Forelimb muscle (tissue), 1 donor: ENCODE measurements at regions not wholly inside any gene's neighbourhood (a gene's known extent, or its start where the extent isn't known, plus 50 kb on each side); places are given as distances from the start of the nearest gene placed in this dataset.
A peak's percentile ranks its signal among the peaks of the same experiment; 100 is the strongest.

ENCODE experiments used
- DNase-seq: peaks from one replicate; pipeline ENCODE4 v3.0.0-alpha.2; 2013; ENCODE audit warnings: low read depth

DNA sequence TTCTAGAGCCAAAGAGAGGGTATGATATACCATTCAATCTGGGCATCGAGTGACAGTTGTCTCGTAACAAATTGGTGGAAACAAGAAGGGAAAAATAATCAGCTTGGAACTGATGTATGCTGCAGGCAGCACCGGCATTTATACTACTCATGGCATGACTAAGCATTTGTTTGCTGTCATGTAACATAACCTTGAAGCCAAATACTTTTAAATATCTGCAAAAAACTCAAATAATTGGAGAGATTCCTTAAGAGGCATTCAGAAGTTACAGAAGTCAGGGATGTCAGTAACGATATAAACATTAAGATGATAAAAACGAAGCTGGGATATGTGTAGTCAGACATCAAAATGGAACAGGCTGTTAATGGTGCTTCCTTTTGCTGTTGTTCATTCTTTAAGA is 157.3 kb upstream of the MMADHC start:
- DNase-seq, result no peak

DNA sequence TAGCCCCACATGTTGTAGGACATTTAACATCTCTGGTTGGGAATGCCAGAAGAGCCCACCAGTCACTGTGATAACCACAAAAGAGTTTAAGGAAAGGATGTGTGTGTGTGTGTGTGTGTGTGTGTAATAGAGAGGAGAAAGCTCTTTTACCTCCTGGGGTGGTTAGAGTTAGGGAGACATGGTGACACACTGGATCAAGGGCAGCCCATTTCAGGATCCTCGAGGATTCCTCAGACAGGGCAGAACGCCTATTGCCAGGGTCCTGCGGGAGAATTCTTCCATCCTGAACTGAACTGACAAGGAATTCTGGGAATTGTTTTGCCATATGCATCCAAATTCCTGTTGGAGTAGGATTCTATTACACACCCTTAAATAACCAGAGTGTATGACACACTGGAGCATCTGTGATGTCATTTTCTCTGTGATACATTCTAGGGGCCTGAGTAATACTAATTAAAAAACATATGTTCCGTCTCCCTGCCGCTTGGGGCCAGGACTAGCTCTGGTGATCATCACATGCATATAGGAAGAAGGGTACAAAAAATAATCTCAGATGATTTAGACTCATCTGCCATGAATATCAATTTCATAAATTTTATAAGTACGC is 156.4 kb upstream of the MMADHC start:
- no peak for DNase-seq

DNA sequence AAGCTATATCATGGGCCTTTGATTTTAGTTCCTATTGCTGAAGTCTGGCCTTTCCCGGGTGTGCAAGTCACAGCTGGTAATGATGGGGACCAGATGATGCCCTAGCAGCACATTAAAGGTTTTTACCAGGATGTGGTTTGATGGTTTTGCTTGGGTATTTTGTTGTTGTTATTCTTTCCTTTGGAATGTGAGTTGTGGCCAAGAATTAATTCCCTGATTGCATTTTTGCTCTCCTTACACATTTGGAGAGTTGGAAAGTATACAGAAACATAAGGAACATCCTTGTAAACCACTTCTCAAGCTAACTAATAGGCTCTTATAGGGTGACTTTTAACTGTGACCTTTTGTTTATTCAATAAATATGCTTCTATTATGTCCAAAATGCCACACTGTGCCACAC is 154.1 kb upstream of the MMADHC start:
- no peak for DNase-seq

DNA sequence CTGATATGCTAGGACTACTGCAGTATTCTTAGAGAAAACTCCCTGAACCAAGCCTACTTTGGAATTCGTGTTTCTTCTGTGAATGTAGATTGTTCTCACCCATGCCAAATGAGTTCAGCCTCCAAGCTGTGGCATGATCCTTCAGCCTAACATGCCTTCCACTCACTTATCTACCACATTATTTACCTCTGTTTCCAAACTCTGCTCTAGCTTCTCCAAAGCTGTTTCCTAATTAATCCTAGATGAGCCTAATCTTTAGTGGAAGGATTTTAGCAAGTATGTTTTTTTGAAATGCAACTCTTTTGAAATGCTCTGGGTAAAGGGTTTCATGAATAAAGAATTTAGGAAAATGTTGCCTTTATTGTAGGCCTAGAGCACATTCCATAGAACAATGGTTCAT is 152.9 kb upstream of the MMADHC start:
- DNase-seq, result no peak

DNA sequence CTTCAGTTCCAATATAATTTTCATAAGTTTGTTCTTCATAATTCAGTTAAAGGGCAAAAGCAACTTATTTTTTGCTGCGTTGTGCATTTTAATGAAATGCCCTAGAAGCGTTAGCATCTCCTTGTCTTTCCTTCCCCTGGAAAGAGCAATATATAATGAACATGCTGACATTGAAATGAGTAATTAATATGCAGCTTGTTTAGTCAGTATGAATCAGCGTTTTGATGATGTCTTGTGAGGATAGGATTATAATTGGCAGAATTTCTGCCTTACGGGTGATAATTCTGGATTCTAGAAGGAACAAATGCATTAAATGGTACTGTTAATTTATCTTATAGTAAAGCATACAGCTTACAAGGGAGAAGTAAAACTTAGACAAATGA is 152.3 kb upstream of the MMADHC start:
- DNase-seq, result no peak

DNA sequence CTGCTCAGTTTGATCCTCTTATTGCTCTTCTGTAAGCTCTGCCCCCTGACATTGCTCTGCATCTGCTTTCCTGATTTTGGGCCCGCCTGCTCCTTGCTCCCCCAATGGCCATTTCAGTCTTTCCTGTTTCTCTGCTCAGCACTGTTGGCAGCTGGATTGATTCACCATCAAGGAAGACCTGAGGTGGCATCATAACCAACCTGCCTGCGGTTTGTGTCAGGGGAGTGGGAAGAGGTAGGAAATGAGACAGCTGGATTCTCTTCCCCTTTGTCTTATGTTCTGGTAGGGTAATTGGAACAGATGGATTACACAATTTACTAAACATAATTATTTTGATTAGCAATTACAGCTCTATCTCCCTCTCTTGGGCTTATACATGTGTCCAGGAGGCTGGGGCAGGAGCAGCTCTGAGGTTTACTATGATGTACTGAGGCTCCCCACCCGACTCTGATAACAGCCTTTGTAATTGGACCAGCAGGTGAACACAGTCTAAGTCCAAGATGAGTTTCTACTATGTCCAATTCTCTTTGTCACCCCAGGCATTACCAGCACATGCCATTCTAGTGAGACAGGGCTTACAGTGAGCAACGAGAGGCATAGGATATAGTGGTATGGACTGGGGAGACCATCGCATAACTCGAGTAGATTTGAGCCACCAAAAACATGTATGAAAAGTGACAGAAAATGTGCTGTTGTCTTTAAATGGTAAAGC is 151.8 kb upstream of the MMADHC start:
- DNase-seq, result no peak

DNA sequence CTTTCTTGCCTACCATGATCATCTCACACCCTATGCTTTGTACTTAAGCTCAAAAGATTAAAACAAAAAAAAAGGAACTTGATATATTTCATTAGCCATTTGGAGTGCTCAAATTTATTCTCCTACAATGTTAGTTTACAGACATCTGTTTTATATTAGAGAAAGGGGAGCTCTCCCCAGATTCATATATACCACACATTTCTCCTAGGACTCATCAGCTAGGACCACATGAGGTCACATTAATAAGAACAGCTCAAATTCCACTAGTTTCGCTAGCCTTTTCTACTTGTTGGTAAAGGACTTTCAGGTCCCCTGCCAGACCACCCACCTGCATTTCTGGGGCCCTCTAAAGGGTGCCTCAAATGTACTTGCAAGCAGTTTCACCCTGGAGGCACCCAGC is 151.2 kb upstream of the MMADHC start:
- no peak for DNase-seq

DNA sequence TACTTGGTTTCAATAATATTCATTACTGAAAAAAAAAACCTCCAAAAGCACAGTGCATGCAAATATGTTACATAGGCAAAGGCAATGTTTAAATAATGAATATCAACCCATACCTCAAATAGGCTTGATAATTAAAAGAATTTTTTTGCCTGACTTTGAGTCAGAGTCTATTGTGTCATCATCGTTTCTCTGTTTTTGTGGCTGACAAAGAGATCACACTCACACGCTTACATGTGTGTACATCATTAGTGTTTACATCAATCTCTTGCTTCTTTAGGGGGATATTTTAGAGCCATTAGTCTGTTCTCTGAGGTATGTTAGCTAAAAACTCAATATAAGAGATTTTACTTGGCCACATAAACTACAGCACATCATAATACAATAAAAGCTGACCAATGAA is 150.3 kb upstream of the MMADHC start:
- no peak for DNase-seq

DNA sequence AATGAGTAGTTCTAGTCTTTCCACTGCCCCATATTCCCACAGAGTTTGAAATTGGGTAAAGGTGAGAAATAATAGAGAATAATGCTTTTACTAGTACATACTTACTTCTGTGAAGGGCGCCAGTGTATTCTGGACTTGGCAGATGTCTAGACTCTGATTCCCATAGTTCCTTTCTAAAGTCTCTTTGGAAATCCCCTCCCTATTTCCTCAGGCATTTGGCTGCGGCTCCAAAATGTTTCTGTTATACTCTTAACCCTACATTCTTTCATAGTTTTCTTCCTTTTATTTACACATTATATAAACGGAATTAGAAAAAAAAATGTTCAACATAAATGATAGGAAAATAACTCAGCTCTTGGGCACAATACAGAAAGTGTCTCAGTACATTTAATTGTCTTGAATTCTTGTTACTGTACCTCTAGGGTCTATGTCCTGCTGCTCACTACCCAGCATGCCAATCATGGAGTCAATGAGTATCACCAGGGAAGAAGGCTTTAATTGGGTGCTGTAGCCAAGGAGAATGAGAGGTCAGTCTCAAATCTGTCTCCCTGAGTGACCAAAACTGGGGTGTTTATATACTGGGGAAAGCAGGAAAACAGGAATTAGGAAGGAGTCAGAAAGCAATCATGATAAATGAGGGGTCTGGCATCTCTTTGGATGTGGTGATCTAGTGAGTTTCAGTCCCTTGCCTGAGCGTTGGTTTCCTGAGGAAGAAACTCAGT is 147.8 kb upstream of the MMADHC start:
- DNase-seq, result no peak

DNA sequence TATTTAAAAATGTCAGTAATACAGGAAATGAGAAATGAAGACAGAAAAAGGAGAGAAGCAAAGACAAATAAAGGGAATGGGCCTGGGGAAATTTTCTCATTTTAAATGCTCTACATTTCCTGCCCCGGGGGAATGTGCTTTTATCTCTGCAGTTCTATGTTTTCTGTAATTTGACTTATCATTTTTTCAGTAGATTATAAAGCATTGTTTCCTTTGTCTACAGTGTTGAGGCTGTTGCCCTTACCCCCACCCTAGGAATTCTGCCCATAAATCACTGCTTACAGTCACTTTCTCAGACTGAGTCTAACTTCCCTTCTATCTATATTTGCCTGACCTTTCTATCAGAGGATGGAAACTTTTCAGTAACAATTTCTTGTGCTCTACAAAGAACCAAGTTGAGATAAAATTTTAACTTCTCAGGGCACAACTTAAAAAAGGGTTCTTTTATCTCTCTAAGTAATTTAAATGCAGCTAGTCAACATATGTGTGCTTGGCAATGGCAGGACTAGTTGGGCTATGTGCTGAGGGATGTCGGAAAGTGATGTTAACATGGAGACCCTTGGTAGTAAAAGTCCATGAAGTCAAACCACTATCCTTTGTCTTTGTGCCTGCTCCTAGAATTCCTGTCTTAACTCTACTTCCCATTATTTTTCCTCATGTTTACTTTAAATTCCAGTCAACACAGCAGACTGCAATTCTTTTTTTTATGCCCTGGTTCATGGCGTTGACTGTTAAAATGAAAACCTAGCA is 146.5 kb upstream of the MMADHC start:
- no peak for DNase-seq

DNA sequence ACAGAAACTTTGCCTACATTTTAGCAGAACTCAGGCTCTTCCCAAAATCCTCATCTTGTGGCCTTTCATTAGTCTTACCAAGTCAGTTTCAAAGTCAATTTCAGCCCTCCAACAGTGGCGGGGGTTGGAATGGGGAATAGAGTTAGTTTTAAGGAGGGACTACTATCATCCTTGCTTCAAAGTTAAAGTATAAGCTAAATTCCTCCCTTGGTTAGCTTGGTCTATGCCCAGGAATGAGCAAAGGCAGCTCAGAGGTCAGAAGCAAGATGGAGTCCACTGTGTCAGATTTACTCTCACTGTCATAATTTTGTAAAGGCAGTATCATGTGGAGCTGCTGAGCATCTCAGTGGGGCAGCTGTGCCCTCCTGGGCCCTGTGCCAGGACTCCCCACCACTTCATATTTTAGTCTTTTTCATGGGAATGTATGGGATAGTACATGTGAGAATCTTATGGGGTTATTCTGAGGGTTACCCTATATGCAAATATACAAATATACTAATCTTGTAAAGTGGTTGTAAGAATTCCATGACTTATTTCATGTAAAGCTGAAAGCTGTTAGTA is 145.2 kb upstream of the MMADHC start:
- DNase-seq, result no peak

DNA sequence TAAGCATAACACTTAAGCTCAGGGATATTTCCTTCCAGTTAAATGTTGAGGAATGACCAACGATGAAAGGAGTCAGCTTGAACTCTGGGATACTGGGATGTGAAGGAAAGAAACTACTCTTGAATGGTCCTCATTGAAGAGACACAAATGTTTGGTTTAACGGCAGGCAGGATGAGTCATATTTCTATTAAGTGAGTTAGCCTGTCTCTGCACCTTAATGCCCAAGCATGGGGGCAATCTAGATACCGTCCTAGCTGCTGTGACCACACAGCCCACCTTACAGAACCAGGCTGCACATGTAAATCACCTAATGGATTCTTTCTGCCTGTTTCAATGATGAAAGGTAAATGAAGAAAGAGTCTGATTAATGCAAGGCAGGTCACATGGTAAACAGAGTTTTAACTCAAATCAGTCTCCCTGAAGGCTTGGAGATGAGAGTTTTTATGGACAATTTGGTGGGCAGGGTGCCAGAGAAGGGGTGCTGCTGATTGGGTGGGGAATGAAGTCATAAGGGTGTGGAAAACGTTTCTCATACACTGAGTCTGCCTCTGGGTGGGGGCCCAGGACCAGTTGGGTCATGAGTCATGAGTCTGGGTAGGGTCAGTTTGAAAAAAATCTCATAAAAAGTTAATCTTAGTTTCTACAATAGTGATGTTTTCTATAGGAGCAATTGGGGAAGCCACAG is 144.6 kb upstream of the MMADHC start:
- no peak for DNase-seq

DNA sequence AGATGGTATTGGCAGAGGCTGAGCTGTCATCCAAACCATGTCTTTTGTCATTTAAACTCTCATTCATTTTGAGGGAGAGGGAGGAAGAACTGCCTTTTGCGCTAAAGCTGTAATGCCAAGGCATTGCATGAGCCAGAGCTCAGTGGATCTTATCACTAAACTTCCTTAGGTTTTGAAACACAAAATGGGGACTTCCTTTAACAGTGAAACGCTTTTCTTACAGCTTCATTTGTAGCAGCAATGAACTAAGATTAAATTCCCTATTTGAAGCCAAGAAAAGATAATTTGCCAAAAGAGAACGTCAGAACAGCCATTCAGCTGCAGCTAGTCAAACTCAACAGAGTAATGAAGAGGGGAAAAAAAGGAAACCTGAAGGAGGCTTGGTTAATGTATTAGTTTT is 143.5 kb upstream of the MMADHC start:
- DNase-seq, result peak; percentile 49

DNA sequence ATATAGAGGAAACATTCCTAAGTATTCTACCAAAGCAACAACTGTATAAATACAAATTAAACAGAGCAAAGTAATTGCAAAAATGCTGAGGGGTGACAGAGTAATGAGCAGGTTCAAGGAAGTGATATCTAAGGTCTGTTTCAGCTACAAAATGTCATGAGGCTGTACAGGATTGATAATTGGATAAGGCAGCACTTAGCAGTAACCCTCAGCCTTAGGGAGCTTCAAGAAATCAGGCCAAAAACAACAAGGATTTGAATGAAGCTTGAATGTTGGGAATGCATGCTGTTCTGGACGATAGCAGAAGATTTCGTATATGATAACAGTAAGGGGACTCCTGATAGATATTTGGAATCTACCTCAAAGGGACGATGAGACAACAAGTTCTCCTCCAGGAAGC is 142.0 kb upstream of the MMADHC start:
- DNase-seq, result no peak

DNA sequence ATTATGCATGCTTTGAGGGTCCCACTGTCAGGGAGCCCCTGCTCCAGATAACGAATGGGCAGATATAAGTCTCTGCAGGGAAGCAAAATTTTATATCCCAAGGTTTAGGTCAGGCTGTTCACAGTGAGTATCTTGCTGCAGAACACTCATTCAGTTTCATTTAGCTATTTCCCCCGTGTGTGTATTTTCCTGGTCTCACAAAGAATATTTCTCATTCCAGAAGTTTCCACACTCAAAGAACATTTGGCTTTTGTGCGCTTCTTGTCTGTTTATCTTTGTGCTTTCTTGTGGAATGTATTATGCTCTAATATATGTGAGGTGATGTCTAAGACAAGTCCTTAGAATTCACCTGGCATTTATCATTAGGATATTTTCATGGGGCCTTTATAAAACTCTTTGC is 140.4 kb upstream of the MMADHC start:
- DNase-seq, result no peak

DNA sequence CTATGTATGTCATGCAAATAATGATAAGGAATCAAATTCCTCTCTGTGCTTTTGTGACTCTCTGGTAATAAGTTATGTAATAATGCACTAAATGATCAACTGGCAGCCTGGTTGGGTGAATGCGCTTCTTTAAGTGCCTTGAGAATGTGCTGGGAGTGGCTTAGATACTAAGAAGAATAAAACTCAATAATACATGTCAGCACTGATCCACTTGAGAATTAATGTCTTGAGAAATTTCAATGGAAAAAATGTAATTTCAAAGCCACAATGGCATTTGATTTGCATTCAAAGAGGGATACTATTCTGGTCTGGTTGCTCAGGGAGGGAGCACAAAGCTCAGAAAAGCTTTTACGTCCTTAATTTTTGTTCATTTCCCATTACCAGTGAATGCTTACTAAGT is 137.7 kb upstream of the MMADHC start:
- no peak for DNase-seq

DNA sequence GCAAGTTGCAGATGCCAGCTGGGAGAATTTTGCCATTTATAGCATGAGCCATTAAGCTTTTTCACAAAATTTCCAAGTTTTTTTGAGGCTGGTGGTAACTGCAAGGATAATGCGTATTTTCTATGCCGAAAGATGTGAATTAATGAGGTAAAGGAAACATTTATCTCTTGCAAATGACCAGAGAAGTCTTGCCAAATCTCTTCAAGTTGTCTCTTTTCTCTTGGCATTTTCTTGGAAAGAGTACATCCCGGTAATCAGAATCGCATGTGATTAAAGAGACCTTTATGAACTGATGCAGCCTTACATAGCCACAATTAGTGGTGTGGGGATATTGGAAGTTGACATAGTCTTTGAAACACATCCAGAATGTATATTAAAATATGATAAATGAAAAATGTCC is 136.5 kb upstream of the MMADHC start:
- DNase-seq, result no peak

DNA sequence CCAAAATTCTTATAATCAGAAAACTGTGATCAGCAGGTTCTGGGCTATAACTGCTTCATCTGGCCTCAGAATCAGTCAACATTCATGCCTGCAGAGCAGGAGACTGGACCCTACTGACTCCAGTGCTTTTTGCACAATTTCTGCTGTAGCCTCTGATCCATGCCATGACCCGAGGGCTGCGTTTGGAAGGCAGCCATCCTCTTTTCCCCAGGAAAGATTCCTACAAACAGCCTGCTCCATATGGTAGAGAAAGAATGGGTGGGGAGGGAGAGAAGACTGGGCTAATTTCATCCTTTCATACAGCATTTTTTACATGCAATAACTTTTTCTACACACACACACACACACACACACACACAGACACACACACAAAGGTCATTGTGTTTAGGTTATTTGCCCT is 133.0 kb upstream of the MMADHC start:
- DNase-seq, result no peak

DNA sequence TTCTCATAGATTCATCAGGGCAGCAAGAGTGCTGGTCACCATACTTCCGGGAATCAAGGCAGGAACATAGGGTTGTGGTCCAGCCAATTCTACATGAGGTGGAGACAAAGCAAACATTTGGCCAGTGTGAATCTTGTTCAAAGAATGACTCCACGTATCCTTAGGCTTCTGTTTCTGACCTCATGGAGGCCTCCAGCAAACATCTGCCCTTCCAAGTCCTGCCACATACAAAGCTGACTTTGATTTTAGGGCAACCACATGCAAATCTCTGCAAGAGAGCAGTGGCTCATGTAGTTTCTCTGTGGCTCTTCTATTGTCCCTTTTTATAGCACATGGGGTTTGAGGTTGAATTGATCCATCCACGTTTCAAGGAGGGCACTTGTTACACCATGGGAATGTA is 132.1 kb upstream of the MMADHC start:
- no peak for DNase-seq

DNA sequence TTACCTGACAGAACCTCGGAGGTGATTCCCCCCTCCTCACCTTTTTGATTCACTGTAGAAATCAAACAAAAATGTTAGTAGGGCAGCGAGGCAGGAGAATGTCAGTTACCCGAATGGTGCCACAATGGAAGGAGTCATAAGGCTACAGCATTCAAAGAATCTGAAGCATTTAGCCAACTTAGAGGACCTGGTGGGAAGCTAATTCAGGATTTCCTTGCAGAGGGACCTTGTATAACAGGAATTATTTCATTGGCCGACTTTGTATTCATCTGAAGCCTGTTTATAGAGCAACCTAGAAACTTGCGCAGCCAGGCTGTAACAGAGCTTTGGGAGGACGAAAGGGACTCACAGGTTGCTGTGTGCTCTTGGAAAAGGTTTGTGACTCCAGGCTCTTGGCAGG is 129.1 kb upstream of the MMADHC start:
- DNase-seq, result no peak

DNA sequence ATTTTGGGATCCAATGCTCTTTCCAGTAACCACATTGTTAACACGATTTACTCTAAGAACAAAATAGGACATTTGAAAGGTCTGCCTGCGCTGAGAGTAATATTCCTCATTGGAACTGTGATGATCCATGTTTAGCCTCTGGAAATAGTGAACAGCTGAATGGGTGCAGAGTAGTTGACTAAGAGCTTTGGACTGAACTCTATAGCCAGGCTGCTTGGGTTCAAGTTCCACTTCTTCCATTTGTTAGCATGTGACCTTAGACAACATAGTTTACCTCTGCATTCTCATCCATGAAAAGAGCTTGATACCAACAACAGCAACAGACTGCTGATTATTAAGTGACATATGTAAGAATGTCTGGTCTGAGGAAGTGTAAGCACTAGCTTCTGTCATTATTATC is 128.3 kb upstream of the MMADHC start:
- DNase-seq, result no peak
